ENCODE measurements at regions not wholly inside any gene's neighbourhood (a gene's known extent, or its start where the extent isn't known, plus 50 kb on each side); places are given as distances from the start of the nearest gene placed in this dataset.

DNA sequence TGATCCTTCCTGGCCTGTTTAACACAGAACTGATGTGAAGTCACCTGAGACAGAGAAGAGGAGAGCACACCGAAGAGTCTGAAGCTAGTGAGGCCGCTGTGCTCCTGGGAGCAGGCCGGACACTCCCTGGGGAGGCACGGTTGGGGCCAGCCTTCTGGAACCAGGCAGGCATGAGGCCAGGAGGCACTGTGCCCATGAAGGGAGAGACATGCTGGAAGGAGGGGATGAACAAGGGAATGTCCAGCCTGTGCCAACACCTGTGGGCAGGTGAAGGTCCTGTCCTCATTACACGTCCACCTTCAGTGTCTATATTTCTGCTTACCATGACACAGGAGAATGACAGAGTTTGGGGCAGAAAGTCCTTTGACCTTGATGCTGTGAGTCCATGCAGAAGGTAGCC is 183.8 kb upstream of the S1PR3 start:
- no peak for TF ChIP-seq EP300 (IDR thresholded peaks at IDR 0.05; ENCODE audit: borderline replicate concordance)
- TF ChIP-seq, protein P1, sequence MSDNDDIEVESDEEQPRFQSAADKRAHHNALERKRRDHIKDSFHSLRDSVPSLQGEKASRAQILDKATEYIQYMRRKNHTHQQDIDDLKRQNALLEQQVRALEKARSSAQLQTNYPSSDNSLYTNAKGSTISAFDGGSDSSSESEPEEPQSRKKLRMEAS (IDR thresholded peaks at IDR 0.05): no peak
- no peak for TF ChIP-seq YY1 (IDR thresholded peaks at IDR 0.05; ENCODE audit: low read depth)
- TF ChIP-seq EGR1 (IDR thresholded peaks at IDR 0.05): no peak
- TF ChIP-seq, protein P2, sequence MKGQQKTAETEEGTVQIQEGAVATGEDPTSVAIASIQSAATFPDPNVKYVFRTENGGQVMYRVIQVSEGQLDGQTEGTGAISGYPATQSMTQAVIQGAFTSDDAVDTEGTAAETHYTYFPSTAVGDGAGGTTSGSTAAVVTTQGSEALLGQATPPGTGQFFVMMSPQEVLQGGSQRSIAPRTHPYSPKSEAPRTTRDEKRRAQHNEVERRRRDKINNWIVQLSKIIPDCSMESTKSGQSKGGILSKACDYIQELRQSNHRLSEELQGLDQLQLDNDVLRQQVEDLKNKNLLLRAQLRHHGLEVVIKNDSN (IDR thresholded peaks at IDR 0.05): no peak
- TF ChIP-seq CEBPB (IDR thresholded peaks at IDR 0.05): no peak
- no peak for TF ChIP-seq TAF1 (IDR thresholded peaks at IDR 0.05; ENCODE audit: low read depth)
- TF ChIP-seq TCF12 (IDR thresholded peaks at IDR 0.05; ENCODE audit: low read depth): no peak
- TF ChIP-seq REST (IDR thresholded peaks at IDR 0.05; ENCODE audit: low read depth): no peak
